Fibroblast of skin of abdomen (primary cell): ENCODE measurements at regions not wholly inside any gene's neighbourhood (a gene's known extent, or its start where the extent isn't known, plus 50 kb on each side); places are given as distances from the start of the nearest gene placed in this dataset.
"Not testable (repeated sequence)": the region's sequence is repeated elsewhere in the genome, so short reads cannot be mapped to it uniquely, and the experiment has no call there.

ENCODE experiments used
- DNase-seq: peaks from one replicate; pipeline ENCODE4 v3.0.0-alpha.2; 2013

DNA sequence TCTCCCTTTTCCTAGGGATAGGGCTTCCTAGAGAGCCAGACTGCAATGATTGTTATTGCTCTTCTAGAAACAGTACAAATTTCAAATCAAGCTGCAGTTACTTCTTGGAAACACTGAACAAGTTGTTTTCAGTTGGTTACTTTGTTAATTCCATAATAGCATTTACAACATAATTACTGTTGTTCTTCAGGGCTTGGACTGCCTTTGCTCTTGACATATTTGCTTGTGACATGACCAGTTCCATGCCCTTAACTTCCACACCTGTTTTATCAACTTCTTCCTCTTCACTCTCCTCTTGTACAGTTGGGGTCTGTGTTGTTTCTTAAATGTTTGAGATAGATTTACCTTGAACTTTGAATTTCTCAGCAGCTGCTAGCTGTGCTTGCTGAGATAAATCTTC is 104.4 kb downstream of the SEC23IP start:
- no peak for DNase-seq

- DNase-seq, result no peak
These were observed 104.9 kb downstream of the SEC23IP start for GRCh38 chr10:119997429-119997828.

DNA sequence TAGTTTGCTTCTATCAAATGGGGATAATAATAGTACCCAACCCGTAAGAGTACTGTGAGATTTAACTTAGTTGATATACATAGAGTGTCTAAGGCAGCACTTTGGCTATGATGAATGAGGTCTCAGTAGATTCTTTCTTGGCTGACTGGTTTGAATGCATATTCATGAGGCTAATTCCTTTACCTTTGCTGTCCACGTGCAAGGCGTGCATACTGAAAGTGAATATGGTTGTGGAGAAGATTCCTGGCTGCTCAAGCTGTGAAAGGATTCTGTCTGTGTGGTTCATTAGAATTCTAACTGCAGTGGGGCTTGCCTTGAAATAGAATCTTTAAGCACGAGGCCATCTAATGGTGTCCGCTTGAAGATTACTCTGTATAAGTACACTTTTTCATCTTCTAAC is 110.3 kb downstream of the SEC23IP start:
- no peak for DNase-seq

DNA sequence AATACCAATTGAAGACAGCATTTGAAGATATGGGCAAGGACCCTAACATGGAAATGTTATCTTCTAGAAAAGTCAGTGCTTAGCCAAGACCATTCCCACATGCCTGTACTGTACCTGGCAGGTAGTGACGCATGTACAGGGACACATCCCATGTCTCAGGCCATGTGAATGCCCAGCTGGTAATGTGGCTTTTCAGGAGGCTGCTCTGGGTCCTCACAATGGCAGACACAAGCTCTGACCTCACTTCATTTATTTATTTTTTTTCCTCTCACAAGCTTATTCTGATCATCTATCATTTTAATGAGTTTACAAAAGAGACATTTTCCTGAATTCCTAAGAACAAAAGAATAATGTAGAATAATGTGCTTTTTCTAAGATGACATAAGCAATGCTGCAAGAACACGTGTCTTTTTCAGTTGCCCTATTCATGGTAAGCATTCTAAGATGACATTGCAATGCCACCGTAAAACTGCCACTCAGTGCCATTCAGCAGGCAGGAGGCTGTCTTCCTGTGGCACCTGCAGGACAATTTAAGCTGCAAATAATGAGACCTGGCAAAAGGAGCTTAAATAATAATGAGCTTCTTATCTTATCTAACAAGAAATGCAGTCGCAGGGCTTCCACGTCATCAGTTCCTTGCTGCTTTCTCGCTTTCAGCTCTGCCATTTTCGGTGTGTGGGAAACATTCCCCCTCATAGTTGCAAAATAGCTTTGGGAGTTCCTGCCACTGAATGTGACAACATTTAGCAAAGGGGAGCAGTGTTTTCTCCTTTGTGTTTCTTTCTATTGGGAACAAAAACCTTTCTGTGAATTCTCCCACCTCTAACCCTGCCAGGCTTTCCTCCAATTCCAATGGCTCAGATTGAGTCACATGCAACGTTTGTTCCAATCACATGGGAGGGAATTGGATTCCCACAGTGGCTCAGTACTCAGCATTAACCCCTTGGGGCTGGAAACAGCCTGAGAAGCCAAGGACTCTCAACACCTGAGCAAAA is 113.0 kb downstream of the SEC23IP start:
- no peak for DNase-seq

GRCh38 chr10:120007261-120007660 is 114.7 kb downstream of the SEC23IP start:
- DNase-seq, result no peak

DNA sequence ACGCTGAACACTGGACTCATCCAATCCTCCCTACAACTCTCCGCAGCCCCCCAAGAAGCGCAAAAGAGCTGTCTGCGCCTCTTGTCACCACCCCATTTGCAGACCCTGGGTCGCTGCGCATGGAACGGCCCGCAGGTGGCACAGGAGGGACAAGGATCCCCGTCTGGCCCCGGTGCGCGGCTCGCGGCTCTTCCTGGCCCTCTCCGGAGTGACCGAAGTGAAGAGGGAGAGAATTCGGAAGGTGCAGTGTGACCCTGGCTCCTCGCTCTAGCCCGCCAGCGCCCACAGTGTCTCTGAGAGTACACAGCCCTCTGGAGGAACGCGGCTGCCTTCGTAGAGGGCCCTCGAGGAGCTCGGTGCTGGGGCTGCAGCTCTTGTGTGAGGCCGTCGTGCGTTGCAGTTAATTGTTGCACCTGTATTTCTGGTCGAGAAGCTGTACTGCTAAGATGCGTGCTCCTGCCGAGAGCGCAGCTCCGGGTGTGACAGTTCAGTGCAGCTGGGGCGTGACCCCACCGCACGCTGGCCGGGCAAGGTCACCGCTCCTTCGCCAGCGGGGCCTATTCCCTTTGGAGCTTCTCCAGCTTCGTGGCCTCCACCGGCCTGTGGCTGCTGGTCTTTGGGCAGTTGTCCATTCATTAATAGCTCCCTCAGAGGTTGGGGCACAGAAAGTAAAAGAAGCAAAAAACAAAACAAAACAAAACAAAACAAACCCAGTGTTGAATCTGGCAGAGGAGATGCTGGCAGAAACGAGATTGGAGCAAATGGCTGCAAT is 119.0 kb downstream of the SEC23IP start:
- no peak for DNase-seq

GRCh38 chr10:120012131-120012400 is 119.5 kb downstream of the SEC23IP start:
- no peak for DNase-seq

GRCh38 chr10:120012566-120012965 is 120.0 kb downstream of the SEC23IP start:
- DNase-seq, result no peak

GRCh38 chr10:120014031-120014430 is 121.5 kb downstream of the SEC23IP start:
- no peak for DNase-seq

- DNase-seq, result no peak
These were observed 122.5 kb downstream of the SEC23IP start for GRCh38 chr10:120015064-120015463.

DNA sequence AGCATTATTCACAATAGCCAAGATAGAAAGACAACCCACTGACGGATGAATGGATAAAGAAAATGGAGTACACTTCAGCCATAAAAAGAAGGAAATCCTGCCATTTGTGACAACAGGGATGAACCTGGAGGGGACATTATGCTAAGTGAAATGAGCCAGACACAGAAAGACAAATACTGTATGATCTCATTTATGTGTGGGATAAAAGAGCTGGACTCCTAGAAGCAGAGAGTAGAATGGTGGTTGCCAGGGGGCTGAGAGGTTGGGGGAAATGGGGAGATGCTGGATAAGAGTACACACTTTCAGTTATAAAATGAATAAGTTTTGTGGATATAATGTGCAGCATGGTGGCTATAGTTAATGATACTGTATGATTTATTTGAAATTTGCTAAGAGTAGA is 124.4 kb downstream of the SEC23IP start:
- DNase-seq, result no peak

GRCh38 chr10:120017733-120018417 is 125.3 kb downstream of the SEC23IP start:
- DNase-seq, result no peak

GRCh38 chr10:120018695-120019094 is 126.2 kb downstream of the SEC23IP start:
- DNase-seq, result no peak

- DNase-seq, result no peak
These were observed 127.0 kb downstream of the SEC23IP start for GRCh38 chr10:120019568-120019967.

GRCh38 chr10:120022357-120022756 is 129.8 kb downstream of the SEC23IP start:
- no peak for DNase-seq

GRCh38 chr10:120034236-120034635 is 141.7 kb downstream of the SEC23IP start:
- DNase-seq, result no peak

GRCh38 chr10:120039046-120039445 is 146.5 kb downstream of the SEC23IP start:
- no peak for DNase-seq

GRCh38 chr10:120039826-120040225 is 147.3 kb downstream of the SEC23IP start:
- no peak for DNase-seq

- no peak for DNase-seq
These were observed 149.5 kb downstream of the SEC23IP start for GRCh38 chr10:120041807-120042559.

- no peak for DNase-seq
These were observed 150.2 kb downstream of the SEC23IP start for GRCh38 chr10:120042705-120043104.

GRCh38 chr10:120047373-120047772 is 154.8 kb downstream of the SEC23IP start:
- DNase-seq, result not testable (repeated sequence)

DNA sequence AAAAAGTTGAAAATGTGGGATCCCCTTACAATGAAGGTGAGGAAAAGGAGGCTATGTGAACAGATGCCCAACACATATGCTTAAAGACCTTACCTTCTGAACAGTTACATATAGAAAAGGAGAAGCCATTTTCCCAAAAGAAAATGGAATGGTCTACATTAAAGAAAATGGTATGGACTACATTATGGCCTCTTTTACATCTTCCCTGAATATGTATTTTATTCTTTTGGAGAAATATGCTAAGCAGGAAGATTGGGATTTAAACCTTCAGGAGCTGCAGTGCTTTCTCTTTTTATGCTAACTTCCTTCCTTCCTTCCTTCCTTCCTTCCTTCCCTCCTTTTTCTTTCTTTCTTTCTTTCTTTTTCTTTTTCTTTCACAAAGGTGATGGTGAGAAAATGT is 155.4 kb downstream of the SEC23IP start:
- DNase-seq, result no peak

DNA sequence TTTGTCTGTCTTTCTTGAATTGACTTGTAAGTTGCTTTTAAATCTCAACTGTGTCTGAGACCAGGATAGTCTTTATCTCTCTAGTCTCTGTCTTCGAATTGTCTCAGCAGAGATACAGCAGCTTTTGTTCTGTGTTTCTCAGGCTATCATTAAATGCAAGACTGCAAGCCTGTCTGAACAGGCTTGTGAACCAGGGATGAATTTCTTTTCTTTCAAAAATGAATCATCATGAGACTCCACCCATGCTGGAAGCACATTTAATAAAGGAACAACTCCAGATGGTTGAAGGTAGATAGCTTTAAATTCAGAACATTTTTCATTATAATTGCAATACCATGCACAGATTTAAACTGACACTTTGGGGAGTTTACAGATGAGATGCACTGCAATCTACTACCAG is 155.9 kb downstream of the SEC23IP start:
- DNase-seq, result no peak
